Heart right ventricle (tissue), 16 donors: ENCODE measurements at regions not wholly inside any gene's neighbourhood (a gene's known extent, or its start where the extent isn't known, plus 50 kb on each side); places are given as distances from the start of the nearest gene placed in this dataset.

Experiments
- ATAC-seq, 8 donors: fragments of 200-7000 bp; cut with Tn5 transposase; one replicate each; pipeline ENCODE4 v1.9.1; 2020; ENCODE audit warnings: mild to moderate bottlenecking in 8 of 8, moderate library complexity in 8 of 8, moderate number of reproducible peaks in 1 of 8
- DNase-seq, 2 donors: peaks; one replicate each; pipeline ENCODE4 v3.0.0-alpha.2; 2020
- H3K27ac ChIP-seq, 10 donors: fragments of 200-600 bp; sonication (generic) in 2 of 10; one replicate each; pipeline versions ENCODE4 v1.5.0 to v1.8.0; 2020 to 2022; ENCODE audit warnings: mild to moderate bottlenecking in 3 of 10
- H3K27me3 ChIP-seq, 7 donors: fragments of 200-600 bp; one replicate each; pipeline ENCODE4 v1.8.0; 2021 to 2022; ENCODE audit warnings: mild to moderate bottlenecking in 2 of 7
- H3K36me3 ChIP-seq, 9 donors: fragments of 200-600 bp; sonication (generic) in 1 of 9; one replicate each; pipeline versions ENCODE4 v1.5.0 to v1.8.0; 2020 to 2022; ENCODE audit warnings: mild to moderate bottlenecking in 2 of 9
- H3K4me1 ChIP-seq, 9 donors: fragments of 200-600 bp; sonication (generic) in 1 of 9; one replicate each; pipeline versions ENCODE4 v1.5.0 to v1.8.0; 2020 to 2022; ENCODE audit warnings: mild to moderate bottlenecking in 4 of 9
- H3K4me3 ChIP-seq, 10 donors: fragments of 200-600 bp; sonication (generic) in 2 of 10; one replicate each; pipeline versions ENCODE4 v1.5.0 to v1.8.0; 2020 to 2022; ENCODE audit warnings: mild to moderate bottlenecking in 7 of 10, moderate library complexity in 2 of 10
- H3K9me3 ChIP-seq, 11 donors: fragments of 200-600 bp in 10 of 11; sonication (generic) in 2 of 11; one replicate each; pipeline versions ENCODE4 v1.5.0 to v1.8.0; 2013 to 2022; ENCODE audit warnings: mild to moderate bottlenecking in 2 of 11, control low read depth in 1 of 11, moderate library complexity in 1 of 11
- CTCF ChIP-seq, 9 donors: fragments of 200-600 bp; sonication (generic) in 2 of 9; IDR thresholded peaks; one replicate each; pipeline versions ENCODE4 v1.5.0 to v1.8.0; 2021 to 2022; ENCODE audit warnings: antibody characterized with exemption in 9 of 9, mild to moderate bottlenecking in 5 of 9, moderate library complexity in 1 of 9
- WGBS, 2 donors: extraction: QIAGEN DNeasy Blood & Tissue Kit; methylation state at CpG; one replicate each; pipeline ENCODE4 v1.1.7; 2013; ENCODE audit warnings: inconsistent platforms in 1 of 2; 5-methylcytosine and 5-hydroxymethylcytosine counted together
- intact Hi-C, 10 donors: fragments of 100-400 bp; cut with DNase I; formaldehyde crosslinking; loops; one replicate each; pipeline versions ENCODE4 v1.11.1 to v1.14.2; 2022
- donor health status: Arrhythmogenic right ventricular cardiomyopathy.
- donor health status: ischemic (EF 13 %, LVEDD 7.1; RV severe dilation, severe dysfunction).
- donor health status: healthy with polysubstance abuse.
- donor health status: DM: no; HTN: yes; CAD: no.
- donor health status: DM: no; HTN: no; CAD: no.
- donor health status: ischemic (EF 25% LVEDD 6.9; RV normal size, moderate dysfunction).
- donor health status: ischemic (EF 25% LVEDD 5.7; RV mildly dilated, moderate dysfunction).
- donor health status: healthy.
- donor health status: DM: yes; HTN: yes; CAD: no.
- donor health status: Ischemic cardiomyopathy.
- donor health status: ischemic (EF 35%, LVEDD 5.7; RV mildly dilated, moderate dysfunction).
- donor health status: nonischemic (EF 11% LVEDD 7.7; RV severe dilation, severe dysfunction).
- donor health status: DM: yes; HTN: yes; CAD: no.
- donor health status: PGD.
- donor health status: ischemic (EF 29% LVEDD 5.4; RV normal size, mild dysfunction).
- donor health status: nonischemic (EF 23%, LVEDD 6.1; RV moderate dilation, normal function).

DNA sequence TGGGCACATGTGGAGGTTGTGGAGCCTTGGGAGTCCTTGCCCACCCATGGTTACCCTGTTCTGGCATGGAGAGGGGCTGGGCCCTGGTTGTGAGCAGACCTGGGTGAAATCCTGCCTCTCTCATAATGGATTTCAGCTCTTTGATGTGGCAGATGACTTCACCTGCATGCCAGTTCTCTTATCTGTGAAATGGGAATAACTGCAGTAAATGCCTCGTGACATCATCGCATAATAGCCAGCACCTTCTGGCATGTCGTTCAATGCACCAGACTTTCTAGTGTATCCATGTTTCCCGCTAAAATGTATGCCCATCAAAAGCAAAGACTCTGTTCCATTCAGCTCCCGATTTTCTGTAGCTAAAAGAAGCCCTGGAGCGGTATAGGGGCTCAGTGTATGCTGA, 197.6 kb downstream of the MAF start:
- Histone ChIP-seq H3K4me3 (no peak overlapping the region), H3K9me3 (peaks cover 0 to 13% (median 0%) of the 10 kb centered on the region in 11 donors), H3K4me1 (no peaks in the 10 kb centered on the region), H3K27me3 (peaks cover 0 to 10% (median 0%) of the 10 kb centered on the region in 7 donors), H3K27ac (no peak overlapping the region), H3K36me3 (no peaks in the 10 kb centered on the region)
- TF ChIP-seq CTCF (IDR thresholded peaks at IDR 0.05): no peak
- DNase-seq (no peak), ATAC-seq (no peak)
- intact Hi-C loops: no loop called here
- WGBS, 2 donors: 78 to 80% methylated on average over 6 of the region's 6 CpGs

DNA sequence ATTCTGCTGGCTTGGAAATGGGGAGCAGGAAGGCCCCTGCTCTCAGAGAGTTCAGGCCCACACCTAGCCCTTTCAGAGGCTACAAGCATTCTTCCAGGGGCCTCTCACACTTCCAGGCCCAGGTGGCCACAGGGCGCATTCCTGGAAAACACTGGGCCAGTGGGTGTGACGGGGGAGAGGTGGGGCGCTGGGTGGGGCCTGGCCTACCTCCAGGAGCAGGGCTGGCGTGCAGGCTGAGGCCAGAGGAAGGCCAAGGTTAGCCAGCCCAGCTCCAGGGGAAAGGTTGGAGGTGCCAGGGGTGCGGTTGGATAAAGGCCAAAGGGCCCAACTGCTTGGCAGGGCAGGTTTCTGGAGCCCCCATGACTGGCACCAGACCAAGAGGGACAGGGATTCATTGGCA, 198.2 kb downstream of the MAF start:
- ATAC-seq (no peak), DNase-seq (no peak)
- H3K4me1 ChIP-seq: no peaks in the 10 kb centered on the region
- no peak for TF ChIP-seq CTCF (IDR thresholded peaks at IDR 0.05)
- intact Hi-C loops: no loop called here
- WGBS, 2 donors: 88 to 91% methylated on average over 5 of the region's 5 CpGs
- H3K4me3 ChIP-seq: no peak overlapping the region
- H3K27me3 ChIP-seq: peaks cover 0 to 10% (median 0%) of the 10 kb centered on the region in 7 donors
- H3K36me3 ChIP-seq: no peaks in the 10 kb centered on the region
- no peak overlapping the region for H3K27ac ChIP-seq
- H3K9me3 ChIP-seq: peaks cover 0 to 13% (median 0%) of the 10 kb centered on the region in 11 donors

DNA sequence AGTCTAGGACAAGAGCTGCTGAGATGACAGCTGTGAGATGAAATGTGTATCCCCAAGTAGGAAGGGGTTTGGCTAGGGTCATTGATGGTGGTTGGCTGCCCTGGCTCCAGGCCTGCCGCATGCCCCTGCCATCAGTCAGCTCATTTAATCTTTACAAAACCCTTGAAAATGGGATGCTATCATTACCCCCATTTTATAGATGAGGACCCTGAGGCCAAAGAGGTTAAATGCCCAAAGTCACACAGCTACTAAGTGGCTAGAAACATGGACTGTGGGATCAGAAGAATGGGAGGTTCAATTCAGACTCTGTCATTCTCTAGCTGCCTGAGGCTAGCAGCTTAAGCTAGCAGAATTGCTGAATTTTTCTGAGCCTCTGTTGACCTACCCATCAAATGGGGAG, 198.8 kb downstream of the MAF start:
- peaks cover 0 to 10% (median 0%) of the 10 kb centered on the region in 7 donors for H3K27me3 ChIP-seq
- no peak for TF ChIP-seq CTCF (IDR thresholded peaks at IDR 0.05)
- H3K36me3 ChIP-seq: no peaks in the 10 kb centered on the region
- no peak overlapping the region for H3K27ac ChIP-seq
- intact Hi-C loops: no loop called here
- H3K4me3 ChIP-seq: no peak overlapping the region
- 95 to 100% methylated on average over 1 of the region's 1 CpG for WGBS, 2 donors
- H3K9me3 ChIP-seq: peaks cover 0 to 13% (median 0%) of the 10 kb centered on the region in 11 donors
- no peaks in the 10 kb centered on the region for H3K4me1 ChIP-seq
- DNase-seq (no peak), ATAC-seq (no peak)

GRCh38 chr16:79401157-79401556, 199.4 kb downstream of the MAF start:
- no peak for TF ChIP-seq CTCF (IDR thresholded peaks at IDR 0.05)
- peaks cover 0 to 3% (median 0%) of the 10 kb centered on the region in 7 donors for H3K27me3 ChIP-seq
- 85 to 88% methylated on average over 4 of the region's 4 CpGs for WGBS, 2 donors
- H3K27ac ChIP-seq: no peak overlapping the region
- H3K4me1 ChIP-seq: peaks cover 0 to under 1% (median 0%) of the 10 kb centered on the region in 9 donors
- no peak overlapping the region for H3K4me3 ChIP-seq
- H3K36me3 ChIP-seq: no peaks in the 10 kb centered on the region
- intact Hi-C loops: no loop called here
- ATAC-seq: no peak
- H3K9me3 ChIP-seq: peaks cover 0 to 10% (median 0%) of the 10 kb centered on the region in 11 donors
- no peak for DNase-seq
